Cardiac muscle cell (in vitro differentiated cells and primary cell): ENCODE measurements at regions not wholly inside any gene's neighbourhood (a gene's known extent, or its start where the extent isn't known, plus 50 kb on each side); places are given as distances from the start of the nearest gene placed in this dataset.

Source experiments
- DNase-seq, 2 donors: peaks; one replicate each; pipeline versions ENCODE4 v3.0.0 to v3.0.0-alpha.2; 2010 to 2017; ENCODE audit warnings: low read depth in 1 of 2, low spot score in 1 of 2
- H3K27ac ChIP-seq: fragments of 200-600 bp; sonication (generic); 2 replicates; pipeline ENCODE4 v1.5.1; 2016
- H3K27me3 ChIP-seq: fragments of 200-600 bp; sonication (generic); 2 replicates; pipeline ENCODE4 v1.6.0; 2016; ENCODE audit warnings: control low read depth
- H3K36me3 ChIP-seq: fragments of 200-600 bp; sonication (generic); 2 replicates; pipeline ENCODE4 v1.5.1; 2016; ENCODE audit warnings: control low read depth
- H3K4me1 ChIP-seq: fragments of 200-600 bp; sonication (generic); 2 replicates; pipeline ENCODE4 v1.8.1; 2017; ENCODE audit warnings: low read depth, mild to moderate bottlenecking, mixed run types
- H3K4me3 ChIP-seq: fragments of 200-600 bp; sonication (generic); 2 replicates; pipeline ENCODE4 v1.5.1; 2016; ENCODE audit warnings: mild to moderate bottlenecking
- H3K9me3 ChIP-seq: fragments of 200-600 bp; sonication (generic); 2 replicates; pipeline ENCODE4 v1.5.1; 2017; ENCODE audit warnings: low read depth, mild to moderate bottlenecking, control low read depth
- TF ChIP-seq, protein P1 (sequence below): IDR thresholded peaks from 2 replicates; pipeline ENCODE4 v1.5.1; 2012; ENCODE audit warnings: low read depth, mild to moderate bottlenecking, low read length

DNA sequence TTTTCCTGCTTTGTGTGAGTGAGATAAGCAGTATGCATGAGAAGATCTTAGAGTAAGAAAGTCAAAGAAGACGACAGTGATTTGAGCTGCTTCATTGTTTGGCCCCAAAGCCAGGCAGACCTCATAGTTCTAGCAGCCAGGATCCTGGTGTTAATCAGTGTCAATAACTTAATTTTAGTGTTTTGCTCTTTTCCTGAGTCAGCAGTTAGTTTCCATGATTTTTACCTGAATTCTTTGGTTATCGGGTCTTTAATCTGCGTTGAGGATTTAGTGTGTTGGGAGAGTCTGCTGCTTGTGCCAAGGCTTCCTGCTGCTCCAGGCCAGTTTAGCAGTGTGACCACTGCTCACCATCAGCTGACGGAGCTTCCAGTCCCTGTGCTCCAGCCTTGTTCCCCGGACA, 241.6 kb upstream of the SOX5 start:
- H3K27me3 ChIP-seq = no peaks in the 10 kb centered on the region
- no peaks in the 10 kb centered on the region for H3K9me3 ChIP-seq
- no peak overlapping the region for H3K27ac ChIP-seq
- TF ChIP-seq, protein P1, sequence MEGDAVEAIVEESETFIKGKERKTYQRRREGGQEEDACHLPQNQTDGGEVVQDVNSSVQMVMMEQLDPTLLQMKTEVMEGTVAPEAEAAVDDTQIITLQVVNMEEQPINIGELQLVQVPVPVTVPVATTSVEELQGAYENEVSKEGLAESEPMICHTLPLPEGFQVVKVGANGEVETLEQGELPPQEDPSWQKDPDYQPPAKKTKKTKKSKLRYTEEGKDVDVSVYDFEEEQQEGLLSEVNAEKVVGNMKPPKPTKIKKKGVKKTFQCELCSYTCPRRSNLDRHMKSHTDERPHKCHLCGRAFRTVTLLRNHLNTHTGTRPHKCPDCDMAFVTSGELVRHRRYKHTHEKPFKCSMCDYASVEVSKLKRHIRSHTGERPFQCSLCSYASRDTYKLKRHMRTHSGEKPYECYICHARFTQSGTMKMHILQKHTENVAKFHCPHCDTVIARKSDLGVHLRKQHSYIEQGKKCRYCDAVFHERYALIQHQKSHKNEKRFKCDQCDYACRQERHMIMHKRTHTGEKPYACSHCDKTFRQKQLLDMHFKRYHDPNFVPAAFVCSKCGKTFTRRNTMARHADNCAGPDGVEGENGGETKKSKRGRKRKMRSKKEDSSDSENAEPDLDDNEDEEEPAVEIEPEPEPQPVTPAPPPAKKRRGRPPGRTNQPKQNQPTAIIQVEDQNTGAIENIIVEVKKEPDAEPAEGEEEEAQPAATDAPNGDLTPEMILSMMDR = no peak
- H3K36me3 ChIP-seq = no peaks in the 10 kb centered on the region
- no peaks in the 10 kb centered on the region for H3K4me1 ChIP-seq
- no peak overlapping the region for H3K4me3 ChIP-seq
- no peak for DNase-seq

DNA sequence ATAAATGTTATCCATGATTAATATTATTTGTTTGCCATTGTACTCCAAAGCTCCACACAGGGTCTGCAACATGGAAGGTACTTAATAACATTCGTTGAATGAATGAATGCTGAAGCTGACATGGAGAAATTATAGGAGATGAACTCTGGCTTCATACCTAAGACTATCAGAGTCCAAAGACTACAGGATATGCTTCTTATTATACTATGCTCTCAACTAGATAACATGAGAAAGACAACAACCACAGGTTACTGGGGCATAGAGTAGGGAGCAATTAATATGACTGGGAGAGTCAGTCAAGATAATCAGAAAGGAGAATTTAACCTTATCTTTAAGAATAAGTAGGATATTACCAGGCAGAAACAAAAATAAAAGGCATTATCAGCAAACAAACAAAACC, 236.3 kb upstream of the SOX5 start:
- DNase-seq = no peak
- H3K4me1 ChIP-seq = no peaks in the 10 kb centered on the region

DNA sequence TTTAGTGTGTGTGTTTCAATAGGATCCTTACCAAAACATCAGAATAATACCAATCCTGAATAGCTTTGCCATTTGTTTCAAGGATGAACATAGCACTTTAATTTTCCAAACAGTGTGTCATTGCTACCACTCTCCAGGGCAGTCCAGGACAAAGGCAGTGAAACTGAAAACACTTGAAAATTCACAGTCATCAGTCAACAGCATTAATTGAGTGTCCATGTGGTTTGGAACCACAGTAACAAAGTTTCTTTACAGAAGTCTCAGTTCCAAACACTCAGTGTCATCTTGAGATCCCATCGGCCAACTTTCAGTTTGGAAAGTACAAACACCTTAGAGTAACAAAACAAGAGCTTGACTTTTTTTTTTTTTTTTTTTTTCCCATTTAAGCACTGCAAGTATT, 228.4 kb upstream of the SOX5 start:
- DNase-seq = no peak
- no peak overlapping the region for H3K27ac ChIP-seq
- no peaks in the 10 kb centered on the region for H3K36me3 ChIP-seq
- no peaks in the 10 kb centered on the region for H3K4me1 ChIP-seq
- no peaks in the 10 kb centered on the region for H3K27me3 ChIP-seq
- H3K4me3 ChIP-seq = no peak overlapping the region
- H3K9me3 ChIP-seq = no peaks in the 10 kb centered on the region
- TF ChIP-seq, protein P1 = no peak

More for the DNA sequence above, 236.3 kb upstream of the SOX5 start:
- Histone ChIP-seq H3K27ac (no peak overlapping the region), H3K9me3 (no peaks in the 10 kb centered on the region), H3K36me3 (no peaks in the 10 kb centered on the region), H3K4me3 (no peak overlapping the region), H3K27me3 (no peaks in the 10 kb centered on the region)
- TF ChIP-seq, protein P1 = no peak

DNA sequence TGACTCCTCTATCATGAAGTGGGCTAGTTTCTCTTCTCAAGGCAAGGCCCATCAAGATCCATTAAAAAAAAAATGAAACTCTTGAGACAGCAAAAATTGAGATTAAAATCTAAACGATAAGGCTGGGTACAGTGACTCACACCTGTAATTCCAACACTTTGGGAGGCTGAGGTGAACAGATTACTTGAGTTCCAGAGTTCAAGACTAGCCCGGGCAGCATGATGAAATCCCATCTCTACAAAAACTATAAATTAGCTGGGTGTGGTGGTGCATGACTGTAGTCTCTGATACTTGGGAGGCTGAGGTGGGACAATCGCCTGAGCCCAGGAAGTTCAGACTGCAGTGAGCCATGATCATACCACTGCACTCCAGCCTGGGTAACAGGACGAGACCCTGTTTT, 226.5 kb upstream of the SOX5 start:
- no peaks in the 10 kb centered on the region for H3K36me3 ChIP-seq
- TF ChIP-seq, protein P1 = no peak
- no peaks in the 10 kb centered on the region for H3K27me3 ChIP-seq
- no peaks in the 10 kb centered on the region for H3K4me1 ChIP-seq
- H3K4me3 ChIP-seq = no peak overlapping the region
- DNase-seq = no peak
- no peaks in the 10 kb centered on the region for H3K9me3 ChIP-seq
- H3K27ac ChIP-seq = no peak overlapping the region

DNA sequence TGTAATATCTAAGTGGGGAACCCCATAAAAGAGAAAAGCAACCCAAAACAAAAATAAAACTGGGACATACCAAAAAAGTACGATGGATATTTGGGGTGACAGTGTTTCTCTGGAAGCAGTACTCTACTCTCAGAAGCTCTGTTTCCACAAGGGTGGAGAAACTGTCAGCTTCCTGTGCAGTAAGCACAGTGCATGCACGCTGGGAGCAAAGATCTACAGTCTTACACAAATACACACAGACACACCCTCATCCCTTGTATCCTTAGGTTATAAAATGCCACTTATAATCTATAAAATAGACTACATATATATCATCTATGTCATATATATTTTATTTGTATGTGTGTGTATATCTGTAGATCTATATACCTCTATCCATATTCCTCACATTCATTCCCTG, 225.8 kb upstream of the SOX5 start:
- no peak overlapping the region for H3K27ac ChIP-seq
- H3K4me3 ChIP-seq = no peak overlapping the region
- H3K36me3 ChIP-seq = no peaks in the 10 kb centered on the region
- TF ChIP-seq, protein P1 = no peak
- no peaks in the 10 kb centered on the region for H3K4me1 ChIP-seq
- no peak for DNase-seq
- H3K27me3 ChIP-seq = no peaks in the 10 kb centered on the region
- H3K9me3 ChIP-seq = no peaks in the 10 kb centered on the region

DNA sequence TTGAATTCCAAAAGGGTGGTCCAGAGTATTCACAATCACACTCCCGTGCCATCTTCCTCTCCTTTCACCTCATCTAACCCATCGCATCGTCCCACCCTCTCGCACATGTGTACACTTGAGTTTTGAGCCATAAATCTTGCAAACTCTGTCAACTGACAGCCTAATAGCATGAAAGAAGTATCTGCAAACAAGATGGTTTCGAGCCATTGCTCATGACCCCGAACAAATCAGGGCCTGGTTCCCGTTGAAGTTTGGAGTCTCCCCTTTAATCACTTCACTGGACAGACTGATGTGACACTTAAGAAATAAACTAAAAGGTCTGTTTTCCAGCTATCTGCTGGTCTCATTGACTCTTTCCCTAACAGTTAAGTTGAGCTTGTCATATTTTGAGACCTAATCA, 223.6 kb upstream of the SOX5 start:
- Histone ChIP-seq H3K36me3 (no peaks in the 10 kb centered on the region), H3K4me1 (no peaks in the 10 kb centered on the region), H3K9me3 (no peaks in the 10 kb centered on the region), H3K4me3 (no peak overlapping the region), H3K27ac (no peak overlapping the region), H3K27me3 (no peaks in the 10 kb centered on the region)
- TF ChIP-seq, protein P1 = no peak
- DNase-seq = no peak
